ENCODE measurements at regions not wholly inside any gene's neighbourhood (a gene's known extent, or its start where the extent isn't known, plus 50 kb on each side); places are given as distances from the start of the nearest gene placed in this dataset.

DNA sequence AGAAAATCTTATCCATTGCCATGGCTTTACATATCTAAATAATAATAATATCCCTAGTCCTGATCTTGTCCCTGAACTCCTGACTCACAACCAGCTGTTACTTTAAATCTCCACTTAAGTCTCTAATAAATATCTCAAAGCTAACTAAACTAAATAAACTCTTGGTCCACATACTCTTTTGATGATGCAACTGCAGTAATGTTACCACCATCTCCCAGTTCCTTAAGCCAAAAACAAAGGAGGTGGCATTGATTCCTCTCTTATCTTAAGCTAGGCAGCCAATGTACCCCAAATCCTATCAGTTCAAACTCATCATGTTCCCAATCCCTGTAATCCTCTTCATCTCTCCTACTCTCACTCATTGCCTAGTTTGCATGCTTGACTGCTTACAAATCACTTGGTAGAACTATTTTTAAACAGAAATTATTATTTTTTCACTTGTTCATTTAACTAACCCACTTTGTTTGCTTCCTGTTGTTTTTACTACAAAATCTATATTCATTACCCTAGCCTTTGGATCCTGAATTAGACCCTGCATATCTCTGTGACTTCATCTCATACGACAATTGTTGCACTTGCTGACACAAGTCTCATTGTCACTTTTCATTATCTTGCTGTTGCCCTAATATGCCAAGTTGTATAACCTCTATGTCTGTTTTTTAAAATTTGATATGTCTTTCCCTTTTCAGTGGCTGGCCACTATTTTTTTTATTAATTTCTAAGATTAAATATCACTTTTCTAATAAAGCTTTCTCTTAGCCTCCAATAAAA, 462.2 kb downstream of the ZPLD1 start (continued):
- no peak for TF ChIP-seq ATF7 (IDR thresholded peaks at IDR 0.05; ENCODE audit: low read depth)

DNA sequence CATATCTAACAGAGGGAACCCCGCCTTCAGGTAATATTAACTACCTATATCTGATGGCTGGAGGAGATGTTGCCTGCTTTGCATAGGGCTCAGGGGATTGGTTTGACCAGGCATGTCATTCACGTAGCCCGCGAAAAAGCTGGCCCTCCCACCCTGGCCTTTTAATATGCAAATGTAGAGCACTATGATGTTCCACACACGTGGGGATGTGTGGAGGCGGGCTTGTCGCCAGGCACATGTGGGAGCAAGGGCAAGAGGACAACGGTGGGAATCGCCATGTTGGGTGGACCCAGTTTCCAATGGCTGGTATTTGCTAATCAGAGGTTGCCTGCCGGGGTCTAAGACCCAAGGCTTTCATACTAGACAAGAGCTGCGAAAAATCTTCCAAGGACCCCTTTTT, 469.8 kb downstream of the ZPLD1 start:
- 49% methylated on average over 11 of the region's 11 CpGs for WGBS (ENCODE audit: insufficient coverage, insufficient replicate concordance, low lambda C conversion rate, missing lambda C conversion rate)
- no peak overlapping the region for H3K27ac ChIP-seq (ENCODE audit: control insufficient read depth, insufficient read depth)
- H3K36me3 ChIP-seq (ENCODE audit: control insufficient read depth in 2 of 2, insufficient read depth in 2 of 2, low read length in 1 of 2) = no peaks in the 10 kb centered on the region
- no peaks in the 10 kb centered on the region for H3K27me3 ChIP-seq (replicated peaks in 1 of 2; ENCODE audit: control insufficient read depth in 2 of 2, insufficient read depth in 2 of 2, low read length in 1 of 2)
- TF ChIP-seq POLR2A (IDR thresholded peaks at IDR 0.05; ENCODE audit: low read depth, low read length) (no peak), ZNF207 (IDR thresholded peaks at IDR 0.05; ENCODE audit: borderline replicate concordance) (no peak), ESRRA (IDR thresholded peaks at IDR 0.05; ENCODE audit: low read length) (no peak), NFXL1 (IDR thresholded peaks at IDR 0.05; ENCODE audit: borderline replicate concordance) (no peak), CBFB (IDR thresholded peaks at IDR 0.05; ENCODE audit: low read depth) (no peak), EP300 (IDR thresholded peaks at IDR 0.05; ENCODE audit: borderline replicate concordance in 1 of 2, control insufficient read depth in 1 of 2, low read depth in 2 of 2, low read length in 2 of 2) (no peak)
- TF ChIP-seq, protein P1, sequence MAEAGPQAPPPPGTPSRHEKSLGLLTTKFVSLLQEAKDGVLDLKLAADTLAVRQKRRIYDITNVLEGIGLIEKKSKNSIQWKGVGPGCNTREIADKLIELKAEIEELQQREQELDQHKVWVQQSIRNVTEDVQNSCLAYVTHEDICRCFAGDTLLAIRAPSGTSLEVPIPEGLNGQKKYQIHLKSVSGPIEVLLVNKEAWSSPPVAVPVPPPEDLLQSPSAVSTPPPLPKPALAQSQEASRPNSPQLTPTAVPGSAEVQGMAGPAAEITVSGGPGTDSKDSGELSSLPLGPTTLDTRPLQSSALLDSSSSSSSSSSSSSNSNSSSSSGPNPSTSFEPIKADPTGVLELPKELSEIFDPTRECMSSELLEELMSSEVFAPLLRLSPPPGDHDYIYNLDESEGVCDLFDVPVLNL (IDR thresholded peaks at IDR 0.05; ENCODE audit: low read depth, low read length) = no peak
- TF ChIP-seq, protein P2, sequence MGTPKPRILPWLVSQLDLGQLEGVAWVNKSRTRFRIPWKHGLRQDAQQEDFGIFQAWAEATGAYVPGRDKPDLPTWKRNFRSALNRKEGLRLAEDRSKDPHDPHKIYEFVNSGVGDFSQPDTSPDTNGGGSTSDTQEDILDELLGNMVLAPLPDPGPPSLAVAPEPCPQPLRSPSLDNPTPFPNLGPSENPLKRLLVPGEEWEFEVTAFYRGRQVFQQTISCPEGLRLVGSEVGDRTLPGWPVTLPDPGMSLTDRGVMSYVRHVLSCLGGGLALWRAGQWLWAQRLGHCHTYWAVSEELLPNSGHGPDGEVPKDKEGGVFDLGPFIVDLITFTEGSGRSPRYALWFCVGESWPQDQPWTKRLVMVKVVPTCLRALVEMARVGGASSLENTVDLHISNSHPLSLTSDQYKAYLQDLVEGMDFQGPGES (IDR thresholded peaks at IDR 0.05) = no peak
- H3K4me1 ChIP-seq (ENCODE audit: control insufficient read depth, insufficient read depth, low read length) = no peaks in the 10 kb centered on the region
- no TSS peak for BruUV-seq (replicated peaks)
- H3K9me3 ChIP-seq (replicated peaks; ENCODE audit: control insufficient read depth, insufficient read depth, low read length) = no peaks in the 10 kb centered on the region
- no peak overlapping the region for H3K9ac ChIP-seq (ENCODE audit: control insufficient read depth, insufficient read depth, low read length)
- H3K79me2 ChIP-seq (ENCODE audit: control insufficient read depth, insufficient read depth, low read length) = no peaks in the 10 kb centered on the region
- intact Hi-C loops (cut with micrococcal nuclease; ENCODE audit: unreplicated experiment) = no loop called here
- H2AFZ ChIP-seq (ENCODE audit: control insufficient read depth, low read depth, low read length) = no peak overlapping the region
- no peak for DNase-seq (ENCODE audit: low read depth, low spot score)
- in situ Hi-C loops (cut with MboI) = no loop called here
- ChIA-PET CTCF (no interaction called here), RAD21 (ENCODE audit: unreplicated experiment) (no interaction called here), SMC1A (ENCODE audit: uncharacterized antibody, unreplicated experiment) (no interaction called here), POLR2A (no interaction called here)
- no peak for FAIRE-seq
- ATAC-seq = no peak
- no peak overlapping the region for H3K4me2 ChIP-seq (ENCODE audit: control insufficient read depth, insufficient read depth)
- no peaks in the 10 kb centered on the region for H4K20me1 ChIP-seq (ENCODE audit: control insufficient read depth, insufficient read depth)
- H3K4me3 ChIP-seq = no peak overlapping the region
